PC-3 (cell line): ENCODE measurements at regions not wholly inside any gene's neighbourhood (a gene's known extent, or its start where the extent isn't known, plus 50 kb on each side); places are given as distances from the start of the nearest gene placed in this dataset.

Experiments used
- CTCF ChIP-seq: fragments of 300-600 bp; sonication (generic); conservative IDR thresholded peaks from 2 replicates; pipeline ENCODE4 v1.5.1; 2017; ENCODE audit warnings: antibody characterized with exemption, low read depth, mild to moderate bottlenecking, low read length
- EZH2 ChIP-seq: fragments of 300-600 bp; sonication (generic); IDR thresholded peaks from one replicate; pipeline ENCODE4 v1.6.1; 2017; ENCODE audit warnings: antibody characterized with exemption, mild to moderate bottlenecking, low read length; ENCODE audit not compliant: unreplicated experiment

GRCh38 chr11:113562576-113562975, 87.4 kb upstream of the DRD2 start:
- TF ChIP-seq CTCF (no peak), EZH2 (no peak)
